ENCODE measurements at regions not wholly inside any gene's neighbourhood (a gene's known extent, or its start where the extent isn't known, plus 50 kb on each side); places are given as distances from the start of the nearest gene placed in this dataset.
A peak's percentile ranks its signal among the peaks of the same experiment; 100 is the strongest.
"Not testable (repeated sequence)": the region's sequence is repeated elsewhere in the genome, so short reads cannot be mapped to it uniquely, and the experiment has no call there.

GRCh38 chr1:8228253-8228652, 89.7 kb upstream of the SLC45A1 start:
- no peak for DNase-seq (ENCODE audit: low spot score)

GRCh38 chr1:8227674-8228073, 90.2 kb upstream of the SLC45A1 start:
- DNase-seq (ENCODE audit: low spot score), result not testable (repeated sequence)

GRCh38 chr1:8226747-8227146, 91.2 kb upstream of the SLC45A1 start:
- DNase-seq (ENCODE audit: low spot score), result no peak

- DNase-seq (ENCODE audit: low spot score), result not testable (repeated sequence)
Measured at GRCh38 chr1:8226024-8226423, 91.9 kb upstream of the SLC45A1 start.

- DNase-seq (ENCODE audit: low spot score), result peak; percentile 68
Measured at GRCh38 chr1:8223526-8223925, 94.4 kb upstream of the SLC45A1 start.

GRCh38 chr1:8222789-8223188, 95.1 kb upstream of the SLC45A1 start:
- DNase-seq (ENCODE audit: low spot score), result no peak

- no peak for DNase-seq (ENCODE audit: low spot score)
Measured at GRCh38 chr1:8219530-8219929, 98.4 kb upstream of the SLC45A1 start.

GRCh38 chr1:8218351-8219092, 99.4 kb upstream of the SLC45A1 start:
- DNase-seq (ENCODE audit: low spot score), result no peak

- DNase-seq (ENCODE audit: low spot score), result no peak
Measured at GRCh38 chr1:8217809-8218208, 100.1 kb upstream of the SLC45A1 start.

- DNase-seq (ENCODE audit: low spot score), result peak; percentile 45
Measured at GRCh38 chr1:8217011-8217711, 100.8 kb upstream of the SLC45A1 start.

GRCh38 chr1:8216005-8216404, 101.9 kb upstream of the SLC45A1 start:
- DNase-seq (ENCODE audit: low spot score), result no peak

GRCh38 chr1:8214501-8215173, 103.3 kb upstream of the SLC45A1 start:
- peak; percentile 38 for DNase-seq (ENCODE audit: low spot score)

GRCh38 chr1:8213676-8214075, 104.2 kb upstream of the SLC45A1 start:
- no peak for DNase-seq (ENCODE audit: low spot score)

- DNase-seq (ENCODE audit: low spot score), result no peak
Measured at GRCh38 chr1:8213136-8213535, 104.8 kb upstream of the SLC45A1 start.

GRCh38 chr1:8212580-8213031, 105.3 kb upstream of the SLC45A1 start:
- no peak for DNase-seq (ENCODE audit: low spot score)

- DNase-seq (ENCODE audit: low spot score), result peak; percentile 78
Measured at GRCh38 chr1:8211883-8212579, 105.9 kb upstream of the SLC45A1 start.

- no peak for DNase-seq (ENCODE audit: low spot score)
Measured at GRCh38 chr1:8211251-8211882, 106.5 kb upstream of the SLC45A1 start.

GRCh38 chr1:8207202-8207601, 110.7 kb upstream of the SLC45A1 start:
- DNase-seq (ENCODE audit: low spot score), result no peak

GRCh38 chr1:8206391-8206790, 111.5 kb upstream of the SLC45A1 start:
- DNase-seq (ENCODE audit: low spot score), result no peak

GRCh38 chr1:8205771-8206170, 112.1 kb upstream of the SLC45A1 start:
- DNase-seq (ENCODE audit: low spot score), result no peak

GRCh38 chr1:8204826-8205225, 113.1 kb upstream of the SLC45A1 start:
- DNase-seq (ENCODE audit: low spot score), result no peak
